ENCODE measurements at regions not wholly inside any gene's neighbourhood (a gene's known extent, or its start where the extent isn't known, plus 50 kb on each side); places are given as distances from the start of the nearest gene placed in this dataset.
"Not testable (repeated sequence)": the region's sequence is repeated elsewhere in the genome, so short reads cannot be mapped to it uniquely, and the experiment has no call there.

- no peak overlapping the region for H3K4me3 ChIP-seq (ENCODE audit: low read length)
- no peaks in the 10 kb centered on the region for H3K9me3 ChIP-seq (ENCODE audit: insufficient read depth, low read length)
- no peaks in the 10 kb centered on the region for H3K36me3 ChIP-seq (replicated peaks; ENCODE audit: low read depth, low read length)
- no peaks in the 10 kb centered on the region for H3K27me3 ChIP-seq (ENCODE audit: low read depth, low read length)
- no peaks in the 10 kb centered on the region for H3K4me1 ChIP-seq (ENCODE audit: low read length)
- H3K79me2 ChIP-seq (ENCODE audit: low read length), result no peaks in the 10 kb centered on the region
- no peaks in the 10 kb centered on the region for H4K20me1 ChIP-seq (ENCODE audit: insufficient read depth, low read length)
- H2AFZ ChIP-seq (ENCODE audit: low read depth, low read length), result no peak overlapping the region
- H3K4me2 ChIP-seq (ENCODE audit: low read length), result no peak overlapping the region
- H3K27ac ChIP-seq (ENCODE audit: low read length), result no peak overlapping the region
- no peak overlapping the region for H3K9ac ChIP-seq (ENCODE audit: low read length)
- TF ChIP-seq EZH2phosphoT487 (IDR thresholded peaks at IDR 0.05; ENCODE audit: low read depth) (no peak), CTCF (IDR thresholded peaks at IDR 0.05; ENCODE audit: low read depth, low read length) (no peak)
These were observed 1250.2 kb upstream of the CNTN5 start for GRCh38 chr11:97770570-97770969.

DNA sequence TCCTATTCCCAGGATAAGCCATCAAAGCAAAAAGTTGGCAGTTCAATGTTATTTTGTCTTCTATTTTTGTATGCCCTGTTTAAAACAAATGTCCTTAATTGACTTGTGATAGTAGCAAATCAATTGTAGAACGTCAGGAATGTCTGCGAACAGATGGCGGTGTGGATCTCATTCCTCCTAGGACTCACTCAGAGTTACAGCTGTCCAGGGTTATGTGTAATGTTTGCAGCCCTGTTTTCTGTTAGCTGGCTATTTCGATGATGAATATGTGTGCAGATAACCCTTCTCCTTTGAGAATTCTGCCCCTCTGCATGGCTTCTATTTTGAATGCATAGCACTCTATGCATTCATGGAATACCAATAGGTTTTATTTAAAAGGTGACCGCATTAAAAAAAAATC, 1248.0 kb upstream of the CNTN5 start:
- Histone ChIP-seq H2AFZ (ENCODE audit: low read depth, low read length) (no peak overlapping the region), H3K27ac (ENCODE audit: low read length) (no peak overlapping the region), H3K27me3 (ENCODE audit: low read depth, low read length) (no peaks in the 10 kb centered on the region), H3K4me1 (ENCODE audit: low read length) (no peaks in the 10 kb centered on the region), H3K4me3 (ENCODE audit: low read length) (no peak overlapping the region), H3K79me2 (ENCODE audit: low read length) (no peaks in the 10 kb centered on the region), H3K4me2 (ENCODE audit: low read length) (no peak overlapping the region), H4K20me1 (ENCODE audit: insufficient read depth, low read length) (no peaks in the 10 kb centered on the region), H3K9ac (ENCODE audit: low read length) (no peak overlapping the region), H3K36me3 (replicated peaks; ENCODE audit: low read depth, low read length) (no peaks in the 10 kb centered on the region), H3K9me3 (ENCODE audit: insufficient read depth, low read length) (no peaks in the 10 kb centered on the region)
- TF ChIP-seq CTCF (IDR thresholded peaks at IDR 0.05; ENCODE audit: low read depth, low read length), result no peak
- no peak for TF ChIP-seq EZH2phosphoT487 (IDR thresholded peaks at IDR 0.05; ENCODE audit: low read depth)

- H3K79me2 ChIP-seq (ENCODE audit: low read length); H3K4me3 ChIP-seq (ENCODE audit: low read length); H3K36me3 ChIP-seq (replicated peaks; ENCODE audit: low read depth, low read length); H3K9ac ChIP-seq (ENCODE audit: low read length); H3K9me3 ChIP-seq (ENCODE audit: insufficient read depth, low read length); H3K27ac ChIP-seq (ENCODE audit: low read length); H3K27me3 ChIP-seq (ENCODE audit: low read depth, low read length); H3K4me2 ChIP-seq (ENCODE audit: low read length); H4K20me1 ChIP-seq (ENCODE audit: insufficient read depth, low read length); H3K4me1 ChIP-seq (ENCODE audit: low read length); H2AFZ ChIP-seq (ENCODE audit: low read depth, low read length): not testable (repeated sequence)
These were observed 1236.4 kb upstream of the CNTN5 start for GRCh38 chr11:97784388-97784787.

- Histone ChIP-seq H3K27me3 (ENCODE audit: low read depth, low read length) (no peaks in the 10 kb centered on the region), H3K9ac (ENCODE audit: low read length) (no peak overlapping the region), H3K4me1 (ENCODE audit: low read length) (no peaks in the 10 kb centered on the region), H4K20me1 (ENCODE audit: insufficient read depth, low read length) (no peaks in the 10 kb centered on the region), H3K79me2 (ENCODE audit: low read length) (no peaks in the 10 kb centered on the region), H3K4me2 (ENCODE audit: low read length) (no peak overlapping the region), H3K27ac (ENCODE audit: low read length) (no peak overlapping the region), H3K9me3 (ENCODE audit: insufficient read depth, low read length) (no peaks in the 10 kb centered on the region), H3K4me3 (ENCODE audit: low read length) (no peak overlapping the region), H2AFZ (ENCODE audit: low read depth, low read length) (no peak overlapping the region), H3K36me3 (replicated peaks; ENCODE audit: low read depth, low read length) (no peaks in the 10 kb centered on the region)
- TF ChIP-seq EZH2phosphoT487 (IDR thresholded peaks at IDR 0.05; ENCODE audit: low read depth), result no peak
- TF ChIP-seq CTCF (IDR thresholded peaks at IDR 0.05; ENCODE audit: low read depth, low read length), result no peak
These were observed 1233.8 kb upstream of the CNTN5 start for GRCh38 chr11:97786961-97787360.

DNA sequence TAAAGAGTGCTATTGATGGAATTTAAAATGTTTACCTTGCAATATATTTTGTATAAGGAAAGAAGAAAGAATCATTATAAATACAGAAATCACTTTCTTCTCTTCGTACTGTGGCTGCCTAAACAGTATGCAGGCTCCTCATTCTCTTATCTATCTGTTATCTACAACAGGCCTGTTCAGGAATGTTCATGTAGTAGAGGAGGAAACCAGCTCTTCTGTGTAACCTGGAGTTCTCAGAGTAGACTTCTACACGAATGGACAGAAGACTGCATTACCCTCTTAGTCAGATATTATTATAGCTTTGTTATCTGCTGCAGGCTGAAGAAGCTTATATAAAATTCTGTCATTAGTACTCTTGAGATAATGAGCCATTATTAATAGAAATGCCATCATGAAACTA, 1225.9 kb upstream of the CNTN5 start:
- no peak overlapping the region for H3K27ac ChIP-seq (ENCODE audit: low read length)
- no peak overlapping the region for H2AFZ ChIP-seq (ENCODE audit: low read depth, low read length)
- H3K27me3 ChIP-seq (ENCODE audit: low read depth, low read length), result no peaks in the 10 kb centered on the region
- no peak overlapping the region for H3K4me3 ChIP-seq (ENCODE audit: low read length)
- H3K4me1 ChIP-seq (ENCODE audit: low read length), result no peaks in the 10 kb centered on the region
- H4K20me1 ChIP-seq (ENCODE audit: insufficient read depth, low read length), result no peaks in the 10 kb centered on the region
- no peaks in the 10 kb centered on the region for H3K36me3 ChIP-seq (replicated peaks; ENCODE audit: low read depth, low read length)
- TF ChIP-seq EZH2phosphoT487 (IDR thresholded peaks at IDR 0.05; ENCODE audit: low read depth), result no peak
- TF ChIP-seq CTCF (IDR thresholded peaks at IDR 0.05; ENCODE audit: low read depth, low read length), result no peak
- no peaks in the 10 kb centered on the region for H3K9me3 ChIP-seq (ENCODE audit: insufficient read depth, low read length)
- H3K4me2 ChIP-seq (ENCODE audit: low read length), result no peak overlapping the region
- H3K9ac ChIP-seq (ENCODE audit: low read length), result no peak overlapping the region
- H3K79me2 ChIP-seq (ENCODE audit: low read length), result no peaks in the 10 kb centered on the region

All from OCI-LY3 (cell line).